Spleen (tissue), 11 donors: ENCODE measurements at regions not wholly inside any gene's neighbourhood (a gene's known extent, or its start where the extent isn't known, plus 50 kb on each side); places are given as distances from the start of the nearest gene placed in this dataset.

Experiments
- DNase-seq: peaks from one replicate; pipeline ENCODE4 v3.0.0-alpha.2; 2020
- H3K27ac ChIP-seq, 8 donors: fragments of 200-600 bp; sonication (generic) in 7 of 8; 1 replicate in 4 of 8; 2 replicates in 4 of 8; pipeline versions ENCODE4 v1.5.0 to v1.8.0; 2016 to 2021; ENCODE audit warnings: inconsistent platforms in 4 of 8, mild to moderate bottlenecking in 4 of 8, moderate library complexity in 1 of 8
- H3K27me3 ChIP-seq, 7 donors: fragments of 200-600 bp; sonication (generic) in 6 of 7; replicated peaks in 1 of 7; 1 replicate in 4 of 7; 2 replicates in 3 of 7; pipeline versions ENCODE4 v1.5.0 to v1.8.0; 2016 to 2021; ENCODE audit warnings: inconsistent platforms in 3 of 7, mild to moderate bottlenecking in 1 of 7
- H3K36me3 ChIP-seq, 6 donors: fragments of 200-600 bp; sonication (generic) in 5 of 6; 1 replicate in 4 of 6; 2 replicates in 2 of 6; pipeline versions ENCODE4 v1.5.0 to v1.8.0; 2016 to 2021; ENCODE audit warnings: inconsistent platforms in 2 of 6
- H3K4me1 ChIP-seq, 6 donors: fragments of 200-600 bp; sonication (generic) in 5 of 6; 1 replicate in 3 of 6; 2 replicates in 3 of 6; pipeline versions ENCODE4 v1.5.0 to v1.8.0; 2016 to 2021; ENCODE audit warnings: inconsistent platforms in 3 of 6
- H3K4me3 ChIP-seq, 8 donors: fragments of 200-600 bp; sonication (generic) in 7 of 8; 1 replicate in 4 of 8; 2 replicates in 4 of 8; pipeline versions ENCODE4 v1.5.0 to v1.8.0; 2016 to 2021; ENCODE audit warnings: inconsistent platforms in 4 of 8, mild to moderate bottlenecking in 4 of 8, moderate library complexity in 2 of 8
- H3K9me3 ChIP-seq, 8 donors: fragments of 200-600 bp; sonication (generic) in 7 of 8; 1 replicate in 4 of 8; 2 replicates in 4 of 8; pipeline versions ENCODE4 v1.5.0 to v1.8.0; 2016 to 2021; ENCODE audit warnings: inconsistent platforms in 4 of 8
- POLR2A ChIP-seq, 3 donors: fragments of 450-650 bp; IDR thresholded peaks; one replicate each; pipeline ENCODE4 v1.5.1; 2017; ENCODE audit warnings: antibody characterized with exemption in 3 of 3, mild to moderate bottlenecking in 1 of 3
- POLR2AphosphoS5 ChIP-seq, 3 donors: sonication (generic); formaldehyde crosslinking; IDR thresholded peaks; one replicate each; pipeline ENCODE4 v1.5.1; 2017; ENCODE audit warnings: antibody characterized with exemption in 3 of 3
- WGBS, 5 donors: extraction: QIAGEN DNeasy Blood & Tissue Kit in 3 of 5; methylation state at CpG; one replicate each; pipeline versions ENCODE4 v1.1.5 to v1.1.7; 2013 to 2018; 5-methylcytosine and 5-hydroxymethylcytosine counted together
- intact Hi-C: fragments of 100-400 bp; cut with DNase I; formaldehyde crosslinking; loops from one replicate; pipeline ENCODE4 v1.15.0; 2023; ENCODE audit warnings: low total_unique reads
- TF ChIP-seq, protein P1 (sequence below), 11 experiments: fragments of 200-600 bp in 7 of 11; fragments of 450-650 bp in 4 of 11; sonication (generic) in 4 of 11; IDR thresholded peaks in 8 of 11; conservative IDR thresholded peaks in 3 of 11; 1 replicate in 7 of 11; 2 replicates in 4 of 11; pipeline versions ENCODE4 v1.4.0 to v1.8.0; 2016 to 2021; ENCODE audit warnings: antibody characterized with exemption in 11 of 11, inconsistent platforms in 4 of 11, mild to moderate bottlenecking in 1 of 11
- donor health status: healthy with polysubstance abuse.
- donor health status: DM: no; HTN: no; CAD: no; lungs with moderate emphysema.
- donor health status: DM: no; HTN: no; CAD: no.
- donor health status: Bipolar disorder and iron deficiency.
- donor health status: healthy.
- donor health status: DM: no; HTN: no; CAD: no.
- donor health status: DM: yes; HTN: yes; CAD: no.

DNA sequence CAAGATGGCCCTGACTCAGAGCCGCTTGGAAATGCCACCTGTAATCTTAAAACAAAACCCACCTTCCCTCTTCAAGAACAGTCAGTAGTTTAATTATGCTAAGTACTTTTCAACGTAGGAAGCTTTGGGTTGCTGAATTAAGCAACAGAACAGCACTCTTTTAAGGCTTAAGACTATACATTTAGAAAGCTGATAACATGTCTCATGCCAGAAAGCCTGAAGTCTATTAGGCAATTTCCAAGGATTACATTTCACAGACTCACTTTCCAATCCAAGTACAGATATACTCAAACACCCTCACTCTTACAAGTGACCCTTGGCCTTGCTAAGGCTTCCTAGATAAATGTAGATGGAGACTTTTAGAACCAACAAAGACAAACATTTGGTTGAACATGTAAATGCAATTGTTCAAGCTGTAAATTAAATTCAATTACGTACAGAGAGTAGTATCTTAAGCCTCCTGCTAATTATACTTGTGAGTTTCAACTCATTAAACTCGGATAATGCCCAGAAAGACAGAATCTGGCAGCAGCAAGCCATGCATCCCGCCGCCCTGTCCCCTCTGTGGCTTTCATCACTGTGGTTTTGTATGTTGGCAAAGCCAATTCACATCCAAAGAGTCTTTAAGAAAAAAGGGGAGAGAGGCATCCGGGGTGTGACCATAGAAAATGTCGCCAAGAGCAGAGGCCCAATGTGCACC lies 283.1 kb upstream of the NRP1 start:
- Histone ChIP-seq H3K27me3 (no peaks in the 10 kb centered on the region), H3K4me1 (peaks cover 0 to 5% (median 0%) of the 10 kb centered on the region in 6 donors), H3K36me3 (no peaks in the 10 kb centered on the region), H3K9me3 (peaks cover 0 to 8% (median 0%) of the 10 kb centered on the region in 8 donors), H3K4me3 (no peak overlapping the region), H3K27ac (peak overlapping the region in 1 of 8 donors; percentile 21)
- DNase-seq, result no peak
- 84 to 92% (median 89%) methylated on average over 8 of the region's 8 CpGs for WGBS, 5 donors
- TF ChIP-seq POLR2AphosphoS5 (IDR thresholded peaks at IDR 0.05) (no peak), POLR2A (IDR thresholded peaks at IDR 0.05) (no peak)
- TF ChIP-seq, protein P1, sequence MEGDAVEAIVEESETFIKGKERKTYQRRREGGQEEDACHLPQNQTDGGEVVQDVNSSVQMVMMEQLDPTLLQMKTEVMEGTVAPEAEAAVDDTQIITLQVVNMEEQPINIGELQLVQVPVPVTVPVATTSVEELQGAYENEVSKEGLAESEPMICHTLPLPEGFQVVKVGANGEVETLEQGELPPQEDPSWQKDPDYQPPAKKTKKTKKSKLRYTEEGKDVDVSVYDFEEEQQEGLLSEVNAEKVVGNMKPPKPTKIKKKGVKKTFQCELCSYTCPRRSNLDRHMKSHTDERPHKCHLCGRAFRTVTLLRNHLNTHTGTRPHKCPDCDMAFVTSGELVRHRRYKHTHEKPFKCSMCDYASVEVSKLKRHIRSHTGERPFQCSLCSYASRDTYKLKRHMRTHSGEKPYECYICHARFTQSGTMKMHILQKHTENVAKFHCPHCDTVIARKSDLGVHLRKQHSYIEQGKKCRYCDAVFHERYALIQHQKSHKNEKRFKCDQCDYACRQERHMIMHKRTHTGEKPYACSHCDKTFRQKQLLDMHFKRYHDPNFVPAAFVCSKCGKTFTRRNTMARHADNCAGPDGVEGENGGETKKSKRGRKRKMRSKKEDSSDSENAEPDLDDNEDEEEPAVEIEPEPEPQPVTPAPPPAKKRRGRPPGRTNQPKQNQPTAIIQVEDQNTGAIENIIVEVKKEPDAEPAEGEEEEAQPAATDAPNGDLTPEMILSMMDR (IDR thresholded peaks at IDR 0.05 in 8 of 11, conservative IDR thresholded peaks at IDR 0.05 in 3 of 11), result no peak
- intact Hi-C loops, result no loop called here

GRCh38 chr10:33616956-33617355 lies 282.5 kb upstream of the NRP1 start:
- H3K36me3 ChIP-seq, result no peaks in the 10 kb centered on the region
- 76 to 92% (median 90%) methylated on average over 1 of the region's 1 CpG for WGBS, 5 donors
- intact Hi-C loops, result no loop called here
- H3K4me3 ChIP-seq, result no peak overlapping the region
- no peak for TF ChIP-seq POLR2AphosphoS5 (IDR thresholded peaks at IDR 0.05)
- no peak for TF ChIP-seq POLR2A (IDR thresholded peaks at IDR 0.05)
- TF ChIP-seq, protein P1 (IDR thresholded peaks at IDR 0.05 in 8 of 11, conservative IDR thresholded peaks at IDR 0.05 in 3 of 11), result no peak
- peaks cover 0 to 5% (median 0%) of the 10 kb centered on the region in 6 donors for H3K4me1 ChIP-seq
- peaks cover 0 to 11% (median under 1%) of the 10 kb centered on the region in 8 donors for H3K9me3 ChIP-seq
- no peaks in the 10 kb centered on the region for H3K27me3 ChIP-seq
- DNase-seq, result no peak
- H3K27ac ChIP-seq, result no peak overlapping the region

DNA sequence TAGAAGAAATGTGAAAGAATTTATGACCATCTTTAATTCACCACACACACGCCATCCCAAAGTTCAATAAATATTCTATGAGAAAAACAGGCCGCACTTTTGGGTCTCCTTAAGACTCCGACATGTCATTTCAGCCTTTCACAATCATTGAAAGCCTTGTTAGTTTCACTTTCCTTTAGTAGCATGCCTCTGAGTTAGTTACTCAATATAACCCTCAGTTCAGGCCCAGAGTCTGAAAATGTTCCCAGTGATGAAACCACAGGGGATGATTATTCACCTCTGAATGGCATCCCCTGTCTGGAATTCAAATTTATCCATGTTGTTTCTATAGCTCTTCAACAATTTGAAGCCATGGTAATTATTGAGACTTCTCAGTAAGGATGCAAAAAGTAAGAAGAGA lies 278.1 kb upstream of the NRP1 start:
- Histone ChIP-seq H3K36me3 (no peaks in the 10 kb centered on the region), H3K9me3 (peaks cover 0 to 18% (median 12%) of the 10 kb centered on the region in 8 donors), H3K4me1 (peaks cover 0 to 5% (median 0%) of the 10 kb centered on the region in 6 donors), H3K4me3 (no peak overlapping the region), H3K27ac (peak overlapping the region in 6 of 8 donors; percentile 1 to 63 (median 50)), H3K27me3 (no peaks in the 10 kb centered on the region)
- intact Hi-C loops, result no loop called here
- no peak for DNase-seq
- WGBS, 5 donors, result 53 to 76% (median 64%) methylated on average over 3 of the region's 3 CpGs
- TF ChIP-seq POLR2AphosphoS5 (IDR thresholded peaks at IDR 0.05), result no peak
- no peak for TF ChIP-seq POLR2A (IDR thresholded peaks at IDR 0.05)
- TF ChIP-seq, protein P1 (IDR thresholded peaks at IDR 0.05 in 8 of 11, conservative IDR thresholded peaks at IDR 0.05 in 3 of 11), result no peak

GRCh38 chr10:33612116-33612515 lies 277.6 kb upstream of the NRP1 start:
- 74 to 90% (median 81%) methylated on average over 1 of the region's 1 CpG for WGBS, 5 donors
- H3K27me3 ChIP-seq, result no peaks in the 10 kb centered on the region
- no peak overlapping the region for H3K4me3 ChIP-seq
- TF ChIP-seq POLR2A (IDR thresholded peaks at IDR 0.05) (no peak), POLR2AphosphoS5 (IDR thresholded peaks at IDR 0.05) (no peak)
- TF ChIP-seq, protein P1 (IDR thresholded peaks at IDR 0.05 in 8 of 11, conservative IDR thresholded peaks at IDR 0.05 in 3 of 11), result no peak
- H3K4me1 ChIP-seq, result peaks cover 0 to 5% (median 0%) of the 10 kb centered on the region in 6 donors
- H3K27ac ChIP-seq, result peak overlapping the region in 6 of 8 donors; percentile 1 to 63 (median 50)
- intact Hi-C loops, result no loop called here
- no peaks in the 10 kb centered on the region for H3K36me3 ChIP-seq
- peaks cover 0 to 18% (median 12%) of the 10 kb centered on the region in 8 donors for H3K9me3 ChIP-seq
- DNase-seq, result no peak
